ENCODE measurements at regions not wholly inside any gene's neighbourhood (a gene's known extent, or its start where the extent isn't known, plus 50 kb on each side); places are given as distances from the start of the nearest gene placed in this dataset.

DNA sequence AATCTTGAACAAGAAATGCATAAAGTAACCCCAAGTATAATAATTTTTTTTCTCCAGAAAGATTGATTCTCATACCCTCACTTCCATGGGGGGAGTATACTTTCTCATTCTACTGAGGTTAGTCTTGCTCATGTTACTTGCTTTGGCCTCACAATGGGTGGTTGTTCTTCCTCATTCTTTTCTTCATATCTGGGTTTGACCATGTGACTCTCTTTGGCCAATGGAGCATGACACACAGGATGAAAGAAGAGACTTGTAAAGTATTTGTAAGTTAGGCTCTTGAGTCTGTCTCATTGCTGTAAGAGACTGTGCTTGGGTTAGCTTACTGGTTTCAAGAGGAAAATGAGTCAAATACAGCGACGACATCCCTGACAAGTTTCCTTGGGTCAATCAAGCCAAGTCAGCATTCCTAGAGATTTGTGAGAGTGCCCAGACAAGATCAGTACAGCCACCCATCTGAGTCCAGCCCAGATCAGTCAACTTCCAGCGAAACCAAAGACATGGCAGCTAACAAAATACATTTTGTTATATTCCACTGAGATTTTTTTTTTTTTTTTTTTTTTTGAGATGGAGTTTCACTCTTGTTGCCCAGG lies 970.2 kb downstream of the BCL11A start:
- in situ Hi-C loops (cut with MboI) = no loop called here
- no peaks in the 10 kb centered on the region for H4K20me1 ChIP-seq (ENCODE audit: insufficient read depth)
- WGBS, 2 experiments (ENCODE audit: low coverage in 1 of 2, low lambda C conversion rate in 2 of 2, missing lambda C conversion rate in 2 of 2) = 28 to 37% methylated on average over 3 of the region's 3 CpGs
- H3K4me1 ChIP-seq (ENCODE audit: insufficient read depth) = no peaks in the 10 kb centered on the region
- H3K27ac ChIP-seq = no peak overlapping the region
- no peak overlapping the region for H3K4me2 ChIP-seq (ENCODE audit: unreplicated experiment)
- no peak overlapping the region for H2AFZ ChIP-seq
- no peaks in the 10 kb centered on the region for H3K9me3 ChIP-seq (ENCODE audit: low read depth)
- H3K4me3 ChIP-seq = no peak overlapping the region
- TF ChIP-seq EZH2 (IDR thresholded peaks at IDR 0.05; ENCODE audit: insufficient read depth, poor library complexity, severe bottlenecking) = no peak
- no peak for TF ChIP-seq EZH2phosphoT487 (IDR thresholded peaks at IDR 0.05; ENCODE audit: insufficient read depth, low read depth)
- H3K27me3 ChIP-seq (replicated peaks; ENCODE audit: insufficient read depth) = no peaks in the 10 kb centered on the region
- no peaks in the 10 kb centered on the region for H3K79me2 ChIP-seq (ENCODE audit: insufficient read depth)
- no peaks in the 10 kb centered on the region for H3F3A ChIP-seq (ENCODE audit: insufficient read depth)
- DNase-seq = no peak
- no peaks in the 10 kb centered on the region for H3K9me2 ChIP-seq (ENCODE audit: insufficient read depth)
- no peak overlapping the region for H3K9ac ChIP-seq
- H3K36me3 ChIP-seq (ENCODE audit: low read depth) = no peaks in the 10 kb centered on the region

DNA sequence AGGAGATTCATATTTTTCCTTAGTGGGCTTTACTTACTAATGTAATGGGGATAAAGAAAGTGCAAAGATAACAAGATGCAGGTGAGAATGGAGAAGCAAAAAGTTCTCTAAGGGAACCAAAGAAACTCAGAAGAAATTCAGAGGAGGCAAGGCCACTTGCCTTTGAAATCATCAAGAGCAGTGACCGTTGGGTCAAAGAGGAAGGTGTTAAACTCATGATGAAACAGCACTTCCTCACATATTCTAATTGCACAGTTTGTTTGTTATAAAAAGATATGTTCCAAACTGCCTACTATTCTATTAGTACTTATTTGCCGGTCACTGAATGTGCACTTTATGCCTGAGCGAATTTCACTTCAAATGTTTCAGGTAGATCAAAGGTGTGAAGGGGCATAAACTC lies 975.1 kb downstream of the BCL11A start:
- TF ChIP-seq EZH2 (IDR thresholded peaks at IDR 0.05; ENCODE audit: insufficient read depth, poor library complexity, severe bottlenecking) (no peak), EZH2phosphoT487 (IDR thresholded peaks at IDR 0.05; ENCODE audit: insufficient read depth, low read depth) (no peak)
- H3K9ac ChIP-seq = no peak overlapping the region
- H3K9me2 ChIP-seq (ENCODE audit: insufficient read depth) = no peaks in the 10 kb centered on the region
- H3K4me1 ChIP-seq (ENCODE audit: insufficient read depth) = no peaks in the 10 kb centered on the region
- H2AFZ ChIP-seq = no peak overlapping the region
- no peaks in the 10 kb centered on the region for H3K9me3 ChIP-seq (ENCODE audit: low read depth)
- in situ Hi-C loops (cut with MboI) = no loop called here
- no peak overlapping the region for H3K4me2 ChIP-seq (ENCODE audit: unreplicated experiment)
- no peaks in the 10 kb centered on the region for H3K36me3 ChIP-seq (ENCODE audit: low read depth)
- H3K4me3 ChIP-seq = no peak overlapping the region
- H4K20me1 ChIP-seq (ENCODE audit: insufficient read depth) = no peaks in the 10 kb centered on the region
- no peaks in the 10 kb centered on the region for H3K79me2 ChIP-seq (ENCODE audit: insufficient read depth)
- DNase-seq = no peak
- H3F3A ChIP-seq (ENCODE audit: insufficient read depth) = no peaks in the 10 kb centered on the region
- no peak overlapping the region for H3K27ac ChIP-seq
- 25 to 32% methylated on average over 3 of the region's 3 CpGs for WGBS, 2 experiments (ENCODE audit: low coverage in 1 of 2, low lambda C conversion rate in 2 of 2, missing lambda C conversion rate in 2 of 2)
- H3K27me3 ChIP-seq (replicated peaks; ENCODE audit: insufficient read depth) = no peaks in the 10 kb centered on the region

- 0% methylated on average over 1 of the region's 1 CpG for WGBS, 2 experiments (ENCODE audit: low coverage in 1 of 2, low lambda C conversion rate in 2 of 2, missing lambda C conversion rate in 2 of 2)
- H2AFZ ChIP-seq = no peak overlapping the region
- H3K9me2 ChIP-seq (ENCODE audit: insufficient read depth) = no peaks in the 10 kb centered on the region
- H3K36me3 ChIP-seq (ENCODE audit: low read depth) = no peaks in the 10 kb centered on the region
- H3K79me2 ChIP-seq (ENCODE audit: insufficient read depth) = no peaks in the 10 kb centered on the region
- no peaks in the 10 kb centered on the region for H3K27me3 ChIP-seq (replicated peaks; ENCODE audit: insufficient read depth)
- H3K27ac ChIP-seq = no peak overlapping the region
- H4K20me1 ChIP-seq (ENCODE audit: insufficient read depth) = no peaks in the 10 kb centered on the region
- H3K4me3 ChIP-seq = no peak overlapping the region
- in situ Hi-C loops (cut with MboI) = no loop called here
- H3K4me1 ChIP-seq (ENCODE audit: insufficient read depth) = no peaks in the 10 kb centered on the region
- H3K9me3 ChIP-seq (ENCODE audit: low read depth) = no peaks in the 10 kb centered on the region
- TF ChIP-seq EZH2 (IDR thresholded peaks at IDR 0.05; ENCODE audit: insufficient read depth, poor library complexity, severe bottlenecking) = no peak
- TF ChIP-seq EZH2phosphoT487 (IDR thresholded peaks at IDR 0.05; ENCODE audit: insufficient read depth, low read depth) = no peak
- no peak overlapping the region for H3K9ac ChIP-seq
- no peaks in the 10 kb centered on the region for H3F3A ChIP-seq (ENCODE audit: insufficient read depth)
- no peak overlapping the region for H3K4me2 ChIP-seq (ENCODE audit: unreplicated experiment)
- no peak for DNase-seq
These were observed 978.3 kb downstream of the BCL11A start for GRCh38 chr2:59575191-59575590.

DNA sequence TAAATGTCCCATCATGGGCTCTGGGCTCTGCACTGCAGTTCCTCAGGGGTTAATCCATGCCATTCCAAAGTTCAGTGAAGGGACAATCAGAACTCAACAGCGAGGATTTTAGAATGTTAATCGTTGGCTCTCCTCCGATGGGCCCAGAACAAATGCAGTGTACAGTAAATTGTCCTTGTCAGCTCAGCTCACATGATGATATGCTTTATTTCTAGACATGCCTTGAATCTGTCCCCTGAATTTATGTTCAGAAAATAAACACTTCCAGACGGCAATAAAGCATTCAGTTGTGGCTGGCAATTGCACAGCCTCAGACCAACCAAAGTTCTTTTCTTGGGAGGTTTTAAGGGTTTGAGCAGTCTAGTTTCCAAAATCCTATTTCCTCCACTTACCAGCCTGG lies 981.2 kb downstream of the BCL11A start:
- no peaks in the 10 kb centered on the region for H3K9me2 ChIP-seq (ENCODE audit: insufficient read depth)
- H3K9ac ChIP-seq = no peak overlapping the region
- no peaks in the 10 kb centered on the region for H3F3A ChIP-seq (ENCODE audit: insufficient read depth)
- no peak for DNase-seq
- no peaks in the 10 kb centered on the region for H3K27me3 ChIP-seq (replicated peaks; ENCODE audit: insufficient read depth)
- no peaks in the 10 kb centered on the region for H3K36me3 ChIP-seq (ENCODE audit: low read depth)
- in situ Hi-C loops (cut with MboI) = no loop called here
- H3K9me3 ChIP-seq (ENCODE audit: low read depth) = no peaks in the 10 kb centered on the region
- H3K4me3 ChIP-seq = no peak overlapping the region
- WGBS, 2 experiments (ENCODE audit: low coverage in 1 of 2, low lambda C conversion rate in 2 of 2, missing lambda C conversion rate in 2 of 2) = 0 to 1% methylated on average over 4 of the region's 4 CpGs
- H3K4me2 ChIP-seq (ENCODE audit: unreplicated experiment) = no peak overlapping the region
- H4K20me1 ChIP-seq (ENCODE audit: insufficient read depth) = no peaks in the 10 kb centered on the region
- no peak overlapping the region for H3K27ac ChIP-seq
- H2AFZ ChIP-seq = no peak overlapping the region
- no peaks in the 10 kb centered on the region for H3K79me2 ChIP-seq (ENCODE audit: insufficient read depth)
- no peaks in the 10 kb centered on the region for H3K4me1 ChIP-seq (ENCODE audit: insufficient read depth)
- TF ChIP-seq EZH2phosphoT487 (IDR thresholded peaks at IDR 0.05; ENCODE audit: insufficient read depth, low read depth) (no peak), EZH2 (IDR thresholded peaks at IDR 0.05; ENCODE audit: insufficient read depth, poor library complexity, severe bottlenecking) (no peak)

GRCh38 chr2:59570818-59571217 lies 982.6 kb downstream of the BCL11A start:
- H3K36me3 ChIP-seq (ENCODE audit: low read depth) = no peaks in the 10 kb centered on the region
- no peaks in the 10 kb centered on the region for H3K9me3 ChIP-seq (ENCODE audit: low read depth)
- H3K27ac ChIP-seq = no peak overlapping the region
- H3K27me3 ChIP-seq (replicated peaks; ENCODE audit: insufficient read depth) = no peaks in the 10 kb centered on the region
- no peaks in the 10 kb centered on the region for H3K9me2 ChIP-seq (ENCODE audit: insufficient read depth)
- H3F3A ChIP-seq (ENCODE audit: insufficient read depth) = no peaks in the 10 kb centered on the region
- no peak overlapping the region for H3K9ac ChIP-seq
- no peaks in the 10 kb centered on the region for H3K4me1 ChIP-seq (ENCODE audit: insufficient read depth)
- H2AFZ ChIP-seq = no peak overlapping the region
- H3K4me2 ChIP-seq (ENCODE audit: unreplicated experiment) = no peak overlapping the region
- DNase-seq = no peak
- WGBS, 2 experiments (ENCODE audit: low coverage in 1 of 2, low lambda C conversion rate in 2 of 2, missing lambda C conversion rate in 2 of 2) = 33 to 35% methylated on average over 1 of the region's 1 CpG
- H3K4me3 ChIP-seq = no peak overlapping the region
- no peak for TF ChIP-seq EZH2phosphoT487 (IDR thresholded peaks at IDR 0.05; ENCODE audit: insufficient read depth, low read depth)
- TF ChIP-seq EZH2 (IDR thresholded peaks at IDR 0.05; ENCODE audit: insufficient read depth, poor library complexity, severe bottlenecking) = no peak
- H4K20me1 ChIP-seq (ENCODE audit: insufficient read depth) = no peaks in the 10 kb centered on the region
- no peaks in the 10 kb centered on the region for H3K79me2 ChIP-seq (ENCODE audit: insufficient read depth)
- in situ Hi-C loops (cut with MboI) = no loop called here

Data from GM23248 (cell line).